Esophagus squamous epithelium (tissue), 4 donors: ENCODE measurements at regions not wholly inside any gene's neighbourhood (a gene's known extent, or its start where the extent isn't known, plus 50 kb on each side); places are given as distances from the start of the nearest gene placed in this dataset.

Source experiments
- CTCF ChIP-seq, 6 experiments: fragments of 450-650 bp in 4 of 6; fragments of 200-600 bp in 2 of 6; sonication (generic) in 2 of 6; IDR thresholded peaks; one replicate each; pipeline ENCODE4 v1.5.1; 2016 to 2019; ENCODE audit warnings: antibody characterized with exemption in 6 of 6, mild to moderate bottlenecking in 4 of 6, moderate library complexity in 4 of 6
- POLR2A ChIP-seq, 4 donors: fragments of 450-650 bp; IDR thresholded peaks; one replicate each; pipeline ENCODE4 v1.6.1; 2017; ENCODE audit warnings: antibody characterized with exemption in 4 of 4, mild to moderate bottlenecking in 4 of 4, moderate library complexity in 3 of 4

DNA sequence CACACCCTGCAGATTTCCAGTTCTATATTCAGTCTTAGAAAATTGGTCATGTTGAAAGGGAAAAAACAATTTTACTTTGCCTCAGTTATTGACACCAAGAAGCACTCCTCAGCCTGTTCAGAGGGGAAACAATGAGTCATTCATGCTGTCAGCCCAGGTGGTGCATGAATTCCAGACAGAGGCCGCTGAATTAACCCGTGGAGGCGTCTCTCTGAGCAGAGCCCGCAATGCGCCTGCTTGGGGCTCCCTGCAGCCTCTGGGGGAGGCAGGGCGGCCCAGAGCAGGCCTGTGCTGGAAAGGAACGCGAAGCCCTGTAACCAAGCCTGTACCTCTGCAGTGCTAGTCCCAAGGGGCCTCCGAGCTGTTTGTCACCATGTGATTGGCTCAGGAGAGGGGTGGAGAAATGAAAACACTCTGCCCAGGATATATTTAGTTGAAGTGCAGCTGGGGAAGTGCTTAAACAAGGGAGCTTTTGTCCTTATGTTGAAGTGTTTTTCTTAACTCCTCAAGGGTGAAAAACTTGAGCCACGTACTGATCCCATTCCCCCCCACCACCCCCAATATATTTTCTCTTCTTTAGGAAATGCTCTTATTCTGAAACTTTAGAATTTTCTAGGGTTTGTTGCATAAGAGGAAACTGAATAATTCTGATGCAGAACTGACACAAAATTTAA, 68.3 kb upstream of the CHD2 start:
- TF ChIP-seq POLR2A (IDR thresholded peaks at IDR 0.05): peak in 3 of 4 donors; percentile 65 to 89 (median 86)
- TF ChIP-seq CTCF (IDR thresholded peaks at IDR 0.05): peak in 3 of 6 experiments; percentile 5 to 15 (median 13)
